ENCODE measurements at regions not wholly inside any gene's neighbourhood (a gene's known extent, or its start where the extent isn't known, plus 50 kb on each side); places are given as distances from the start of the nearest gene placed in this dataset.

DNA sequence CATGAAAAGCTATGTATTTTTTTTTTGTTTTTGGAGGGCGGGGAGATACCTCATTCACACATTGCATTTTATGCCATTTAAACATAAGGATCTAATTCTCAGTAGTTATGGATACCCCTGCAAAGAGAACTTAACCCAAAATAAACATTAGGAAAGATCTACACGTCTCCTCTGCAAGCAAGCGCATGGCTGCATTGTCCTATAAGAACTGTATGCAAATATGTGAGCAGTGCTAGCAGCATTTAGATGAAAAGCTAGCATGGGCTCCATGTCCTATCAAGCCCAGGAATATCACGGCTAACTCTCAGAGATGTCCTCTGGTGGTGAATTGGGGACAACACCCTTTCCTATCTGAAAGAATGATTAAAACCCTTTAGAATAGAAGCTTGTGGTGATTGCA, 292.8 kb downstream of the MEX3B start:
- Histone ChIP-seq H3K27me3 (replicated peaks; ENCODE audit: control insufficient read depth, insufficient read depth, low read length) (no peaks in the 10 kb centered on the region), H3K36me3 (ENCODE audit: control insufficient read depth, insufficient read depth, low read length) (no peaks in the 10 kb centered on the region), H3K4me1 (no peaks in the 10 kb centered on the region), H3K9me3 (no peaks in the 10 kb centered on the region), H3K4me3 (ENCODE audit: low read depth, low read length) (no peak overlapping the region)
- Mint-ChIP-seq H3K27ac (ENCODE audit: unreplicated experiment) (no peak overlapping the region), H3K27me3 (ENCODE audit: insufficient read depth, unreplicated experiment) (peaks cover 17% of the 10 kb centered on the region), H3K4me1 (ENCODE audit: low read depth, unreplicated experiment) (no peaks in the 10 kb centered on the region), H3K36me3 (ENCODE audit: insufficient read depth, unreplicated experiment) (no peaks in the 10 kb centered on the region), H3K4me3 (ENCODE audit: unreplicated experiment) (no peak overlapping the region), H3K9me3 (ENCODE audit: unreplicated experiment) (no peaks in the 10 kb centered on the region)
- no TSS peak for BruUV-seq (replicated peaks)
- ChIA-PET CTCF (no interaction called here), POLR2A (no interaction called here)
- TF ChIP-seq, protein P1, sequence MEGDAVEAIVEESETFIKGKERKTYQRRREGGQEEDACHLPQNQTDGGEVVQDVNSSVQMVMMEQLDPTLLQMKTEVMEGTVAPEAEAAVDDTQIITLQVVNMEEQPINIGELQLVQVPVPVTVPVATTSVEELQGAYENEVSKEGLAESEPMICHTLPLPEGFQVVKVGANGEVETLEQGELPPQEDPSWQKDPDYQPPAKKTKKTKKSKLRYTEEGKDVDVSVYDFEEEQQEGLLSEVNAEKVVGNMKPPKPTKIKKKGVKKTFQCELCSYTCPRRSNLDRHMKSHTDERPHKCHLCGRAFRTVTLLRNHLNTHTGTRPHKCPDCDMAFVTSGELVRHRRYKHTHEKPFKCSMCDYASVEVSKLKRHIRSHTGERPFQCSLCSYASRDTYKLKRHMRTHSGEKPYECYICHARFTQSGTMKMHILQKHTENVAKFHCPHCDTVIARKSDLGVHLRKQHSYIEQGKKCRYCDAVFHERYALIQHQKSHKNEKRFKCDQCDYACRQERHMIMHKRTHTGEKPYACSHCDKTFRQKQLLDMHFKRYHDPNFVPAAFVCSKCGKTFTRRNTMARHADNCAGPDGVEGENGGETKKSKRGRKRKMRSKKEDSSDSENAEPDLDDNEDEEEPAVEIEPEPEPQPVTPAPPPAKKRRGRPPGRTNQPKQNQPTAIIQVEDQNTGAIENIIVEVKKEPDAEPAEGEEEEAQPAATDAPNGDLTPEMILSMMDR (IDR thresholded peaks at IDR 0.05; ENCODE audit: insufficient read depth in 1 of 2, low read depth in 1 of 2, low read length in 1 of 2, severe bottlenecking in 1 of 2, unreplicated experiment in 1 of 2), result no peak
- intact Hi-C loops (cut with micrococcal nuclease; ENCODE audit: unreplicated experiment), result no loop called here
- no peak for DNase-seq

DNA sequence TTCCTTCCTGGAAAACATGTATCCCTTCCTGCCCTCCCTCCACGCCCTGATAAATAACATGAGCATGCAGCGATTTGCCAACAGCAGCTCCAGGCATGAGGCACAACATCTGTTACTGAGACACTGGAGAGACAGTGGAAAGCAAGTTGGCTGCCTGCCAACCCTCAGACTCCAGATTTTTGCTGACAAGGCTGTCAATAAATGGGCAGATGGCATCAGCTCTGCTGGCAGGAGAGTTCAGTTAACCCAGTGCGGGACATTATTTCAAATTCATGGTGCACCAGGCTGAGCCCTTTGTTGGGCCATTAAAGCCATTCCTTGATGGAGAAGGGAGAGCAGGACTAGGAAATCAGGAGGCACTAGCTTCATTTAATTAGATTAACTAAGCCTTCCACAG, 293.3 kb downstream of the MEX3B start:
- no peaks in the 10 kb centered on the region for H3K36me3 Mint-ChIP-seq (ENCODE audit: insufficient read depth, unreplicated experiment)
- CTCF ChIA-PET, result no interaction called here
- Histone ChIP-seq H3K27me3 (replicated peaks; ENCODE audit: control insufficient read depth, insufficient read depth, low read length) (no peaks in the 10 kb centered on the region), H3K36me3 (ENCODE audit: control insufficient read depth, insufficient read depth, low read length) (no peaks in the 10 kb centered on the region), H3K9me3 (no peaks in the 10 kb centered on the region), H3K4me1 (no peaks in the 10 kb centered on the region), H3K4me3 (ENCODE audit: low read depth, low read length) (no peak overlapping the region)
- no peaks in the 10 kb centered on the region for H3K9me3 Mint-ChIP-seq (ENCODE audit: unreplicated experiment)
- DNase-seq, result no peak
- POLR2A ChIA-PET, result no interaction called here
- BruUV-seq (replicated peaks), result no TSS peak
- H3K27me3 Mint-ChIP-seq (ENCODE audit: insufficient read depth, unreplicated experiment), result peaks cover 16% of the 10 kb centered on the region
- H3K27ac Mint-ChIP-seq (ENCODE audit: unreplicated experiment), result no peak overlapping the region
- TF ChIP-seq, protein P1 (IDR thresholded peaks at IDR 0.05; ENCODE audit: insufficient read depth in 1 of 2, low read depth in 1 of 2, low read length in 1 of 2, severe bottlenecking in 1 of 2, unreplicated experiment in 1 of 2), result no peak
- no peaks in the 10 kb centered on the region for H3K4me1 Mint-ChIP-seq (ENCODE audit: low read depth, unreplicated experiment)
- intact Hi-C loops (cut with micrococcal nuclease; ENCODE audit: unreplicated experiment), result no loop called here
- no peak overlapping the region for H3K4me3 Mint-ChIP-seq (ENCODE audit: unreplicated experiment)

DNA sequence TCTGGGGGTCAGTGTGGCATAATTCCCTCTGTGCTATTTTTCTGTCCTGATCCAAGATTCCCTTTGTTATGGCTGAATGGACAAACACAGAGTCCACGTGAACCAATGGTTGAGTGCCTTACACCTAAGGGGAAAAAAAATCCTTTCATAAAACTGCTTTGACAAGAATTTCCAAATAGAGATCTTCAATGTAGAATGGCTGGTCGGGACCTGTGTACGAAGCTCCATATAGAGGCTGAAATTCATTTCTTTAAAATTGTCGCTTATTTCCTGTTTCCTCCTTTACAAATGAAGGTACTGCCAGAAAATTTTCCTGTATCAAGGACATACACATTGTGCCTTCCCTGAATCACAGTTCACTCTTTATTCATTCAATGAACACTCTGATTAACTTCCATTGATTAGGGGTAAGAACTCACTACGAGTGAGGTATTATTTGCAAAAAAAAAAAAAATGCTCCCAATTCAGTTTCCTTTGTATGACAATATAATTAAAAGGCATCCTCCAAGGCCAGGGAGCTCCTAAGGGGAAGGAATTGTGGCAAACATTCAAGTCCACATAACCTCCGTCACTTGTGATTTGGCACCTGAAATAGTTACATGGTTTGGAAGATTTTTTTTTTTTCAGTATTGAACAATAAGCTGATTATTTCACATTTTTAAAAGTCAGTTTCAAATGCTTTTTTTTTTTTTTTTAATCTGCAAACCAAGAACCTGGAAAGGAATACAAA, 293.8 kb downstream of the MEX3B start:
- TF ChIP-seq, protein P1 (IDR thresholded peaks at IDR 0.05; ENCODE audit: insufficient read depth in 1 of 2, low read depth in 1 of 2, low read length in 1 of 2, severe bottlenecking in 1 of 2, unreplicated experiment in 1 of 2), result no peak
- Mint-ChIP-seq H3K4me3 (ENCODE audit: unreplicated experiment) (no peak overlapping the region), H3K9me3 (ENCODE audit: unreplicated experiment) (no peaks in the 10 kb centered on the region), H3K27ac (ENCODE audit: unreplicated experiment) (no peak overlapping the region), H3K27me3 (ENCODE audit: insufficient read depth, unreplicated experiment) (peaks cover 16% of the 10 kb centered on the region), H3K4me1 (ENCODE audit: low read depth, unreplicated experiment) (no peaks in the 10 kb centered on the region), H3K36me3 (ENCODE audit: insufficient read depth, unreplicated experiment) (no peaks in the 10 kb centered on the region)
- H3K27me3 ChIP-seq (replicated peaks; ENCODE audit: control insufficient read depth, insufficient read depth, low read length), result no peaks in the 10 kb centered on the region
- no peaks in the 10 kb centered on the region for H3K9me3 ChIP-seq
- no peak overlapping the region for H3K4me3 ChIP-seq (ENCODE audit: low read depth, low read length)
- no peak for DNase-seq
- H3K36me3 ChIP-seq (ENCODE audit: control insufficient read depth, insufficient read depth, low read length), result no peaks in the 10 kb centered on the region
- no TSS peak for BruUV-seq (replicated peaks)
- ChIA-PET POLR2A (no interaction called here), CTCF (no interaction called here)
- no peaks in the 10 kb centered on the region for H3K4me1 ChIP-seq
- intact Hi-C loops (cut with micrococcal nuclease; ENCODE audit: unreplicated experiment), result no loop called here
